SK-N-SH treated with all-trans-retinoic acid at 6 μM for 48 hours (cell line): ENCODE measurements at regions not wholly inside any gene's neighbourhood (a gene's known extent, or its start where the extent isn't known, plus 50 kb on each side); places are given as distances from the start of the nearest gene placed in this dataset.

Source experiments
- ATAC-seq: fragments of 200-7000 bp; cut with Tn5 transposase; 3 replicates; pipeline ENCODE4 v1.9.1; 2020; ENCODE audit warnings: mild to moderate bottlenecking, moderate library complexity
- ARNTL ChIP-seq: fragments of 450-650 bp; formaldehyde crosslinking; IDR thresholded peaks from 2 replicates; pipeline ENCODE4 v1.5.0; 2020; ENCODE audit warnings: low read depth, mild to moderate bottlenecking, moderate library complexity, borderline replicate concordance
- BACH2 ChIP-seq: fragments of 250-450 bp; sonication (Bioruptor Pico); IDR thresholded peaks from 2 replicates; pipeline ENCODE4 v1.9.0; 2021; ENCODE audit warnings: mild to moderate bottlenecking, borderline replicate concordance
- CSDC2 ChIP-seq: fragments of 250-450 bp; sonication (Bioruptor Pico); IDR thresholded peaks from 2 replicates; pipeline ENCODE4 v1.5.0; 2020; ENCODE audit warnings: mild to moderate bottlenecking, moderate library complexity
- ESRRG ChIP-seq: fragments of 250-450 bp; sonication (Bioruptor Pico); IDR thresholded peaks from 2 replicates; pipeline ENCODE4 v1.6.1; 2021; ENCODE audit warnings: mild to moderate bottlenecking
- GLIS3 ChIP-seq: fragments of 250-450 bp; sonication (Bioruptor Pico); IDR thresholded peaks from 2 replicates; pipeline ENCODE4 v1.5.0; 2020; ENCODE audit warnings: mild to moderate bottlenecking, moderate library complexity
- ISL1 ChIP-seq: fragments of 250-450 bp; sonication (Bioruptor Pico); IDR thresholded peaks from 2 replicates; pipeline ENCODE4 v2.1.2; 2022; ENCODE audit warnings: mild to moderate bottlenecking, moderate library complexity
- OSR1 ChIP-seq: fragments of 250-450 bp; sonication (Bioruptor Pico); IDR thresholded peaks from 2 replicates; pipeline ENCODE4 v1.8.0; 2022; ENCODE audit warnings: moderate library complexity, mild to moderate bottlenecking, inconsistent platforms
- PPARA ChIP-seq: fragments of 250-450 bp; sonication (Bioruptor Pico); IDR thresholded peaks from 2 replicates; pipeline ENCODE4 v1.5.0; 2020; ENCODE audit warnings: mild to moderate bottlenecking, borderline replicate concordance
- RARB ChIP-seq: fragments of 250-450 bp; sonication (Bioruptor Pico); IDR thresholded peaks from 2 replicates; pipeline ENCODE4 v1.8.0; 2021; ENCODE audit warnings: mild to moderate bottlenecking, moderate library complexity
- SNAI2 ChIP-seq: fragments of 250-450 bp; sonication (Bioruptor Pico); IDR thresholded peaks from 2 replicates; pipeline ENCODE4 v1.5.0; 2020; ENCODE audit warnings: mild to moderate bottlenecking, moderate library complexity
- TCF4 ChIP-seq: fragments of 250-450 bp; sonication (Bioruptor Pico); IDR thresholded peaks from 2 replicates; pipeline ENCODE4 v1.8.0; 2021; ENCODE audit warnings: mild to moderate bottlenecking, moderate library complexity, borderline replicate concordance
- TOX ChIP-seq: fragments of 250-450 bp; sonication (Bioruptor Pico); IDR thresholded peaks from 2 replicates; pipeline ENCODE4 v1.8.0; 2021; ENCODE audit warnings: mild to moderate bottlenecking, moderate library complexity, borderline replicate concordance
- ZC3H10 ChIP-seq: fragments of 250-450 bp; sonication (Bioruptor Pico); IDR thresholded peaks from 2 replicates; pipeline ENCODE4 v1.5.1; 2021; ENCODE audit warnings: mild to moderate bottlenecking, moderate library complexity
- ZFP3 ChIP-seq: fragments of 250-450 bp; sonication (Bioruptor Pico); IDR thresholded peaks from 2 replicates; pipeline ENCODE4 v1.5.0; 2020; ENCODE audit warnings: mild to moderate bottlenecking, moderate library complexity
- ZNF565 ChIP-seq: fragments of 450-650 bp; formaldehyde crosslinking; conservative IDR thresholded peaks from 2 replicates; pipeline ENCODE4 v1.5.0; 2020; ENCODE audit warnings: low read depth, mild to moderate bottlenecking, moderate library complexity
- ZNF70 ChIP-seq: fragments of 450-650 bp; formaldehyde crosslinking; IDR thresholded peaks from 2 replicates; pipeline ENCODE4 v1.5.0; 2020; ENCODE audit warnings: mild to moderate bottlenecking, moderate library complexity
- ZNF8 ChIP-seq: fragments of 450-650 bp; formaldehyde crosslinking; IDR thresholded peaks from 2 replicates; pipeline ENCODE4 v1.5.0; 2020; ENCODE audit warnings: mild to moderate bottlenecking, moderate library complexity
- TF ChIP-seq, protein P1 (sequence below): fragments of 250-450 bp; sonication (Bioruptor Pico); IDR thresholded peaks from 2 replicates; pipeline ENCODE4 v1.5.0; 2020; ENCODE audit warnings: mild to moderate bottlenecking, moderate library complexity
- TF ChIP-seq, protein P2 (sequence below): fragments of 250-450 bp; sonication (Bioruptor Pico); IDR thresholded peaks from 2 replicates; pipeline ENCODE4 v1.5.1; 2021; ENCODE audit warnings: mild to moderate bottlenecking, moderate library complexity
- TF ChIP-seq, protein P3 (sequence below): fragments of 250-450 bp; sonication (Bioruptor Pico); IDR thresholded peaks from 2 replicates; pipeline ENCODE4 v1.8.0; 2020; ENCODE audit warnings: mild to moderate bottlenecking, moderate library complexity, borderline replicate concordance
- TF ChIP-seq, protein P4 (sequence below): fragments of 250-450 bp; sonication (Bioruptor Pico); IDR thresholded peaks from 2 replicates; pipeline ENCODE4 v1.5.1; 2020; ENCODE audit warnings: low read depth, mild to moderate bottlenecking, moderate library complexity

DNA sequence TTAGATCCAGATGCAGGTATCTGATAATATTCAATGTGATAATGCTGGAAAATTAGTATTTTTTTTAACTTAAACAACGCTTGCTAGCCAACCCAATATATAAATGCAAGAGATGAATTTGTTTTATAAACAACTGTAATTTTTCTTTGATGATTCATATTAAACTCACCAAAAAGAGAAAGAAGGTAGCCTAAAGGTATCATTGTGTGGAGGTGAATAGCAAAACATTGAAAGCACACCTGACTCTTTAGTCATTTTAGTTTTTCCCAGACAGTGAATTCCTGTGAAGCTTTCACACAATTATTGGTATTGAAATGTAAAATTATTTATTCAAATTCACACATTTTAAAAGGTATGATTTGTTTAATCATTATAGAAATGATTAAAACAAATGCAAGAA, 424.0 kb downstream of the NR4A2 start:
- TF ChIP-seq PPARA (CRISPR knock-in tag) (no peak), SNAI2 (CRISPR knock-in tag) (no peak), ZNF70 (CRISPR knock-in tag) (no peak), ZFP3 (CRISPR knock-in tag) (no peak), ESRRG (CRISPR knock-in tag) (no peak), CSDC2 (CRISPR knock-in tag) (no peak), TOX (CRISPR knock-in tag) (no peak)
- TF ChIP-seq, protein P1, sequence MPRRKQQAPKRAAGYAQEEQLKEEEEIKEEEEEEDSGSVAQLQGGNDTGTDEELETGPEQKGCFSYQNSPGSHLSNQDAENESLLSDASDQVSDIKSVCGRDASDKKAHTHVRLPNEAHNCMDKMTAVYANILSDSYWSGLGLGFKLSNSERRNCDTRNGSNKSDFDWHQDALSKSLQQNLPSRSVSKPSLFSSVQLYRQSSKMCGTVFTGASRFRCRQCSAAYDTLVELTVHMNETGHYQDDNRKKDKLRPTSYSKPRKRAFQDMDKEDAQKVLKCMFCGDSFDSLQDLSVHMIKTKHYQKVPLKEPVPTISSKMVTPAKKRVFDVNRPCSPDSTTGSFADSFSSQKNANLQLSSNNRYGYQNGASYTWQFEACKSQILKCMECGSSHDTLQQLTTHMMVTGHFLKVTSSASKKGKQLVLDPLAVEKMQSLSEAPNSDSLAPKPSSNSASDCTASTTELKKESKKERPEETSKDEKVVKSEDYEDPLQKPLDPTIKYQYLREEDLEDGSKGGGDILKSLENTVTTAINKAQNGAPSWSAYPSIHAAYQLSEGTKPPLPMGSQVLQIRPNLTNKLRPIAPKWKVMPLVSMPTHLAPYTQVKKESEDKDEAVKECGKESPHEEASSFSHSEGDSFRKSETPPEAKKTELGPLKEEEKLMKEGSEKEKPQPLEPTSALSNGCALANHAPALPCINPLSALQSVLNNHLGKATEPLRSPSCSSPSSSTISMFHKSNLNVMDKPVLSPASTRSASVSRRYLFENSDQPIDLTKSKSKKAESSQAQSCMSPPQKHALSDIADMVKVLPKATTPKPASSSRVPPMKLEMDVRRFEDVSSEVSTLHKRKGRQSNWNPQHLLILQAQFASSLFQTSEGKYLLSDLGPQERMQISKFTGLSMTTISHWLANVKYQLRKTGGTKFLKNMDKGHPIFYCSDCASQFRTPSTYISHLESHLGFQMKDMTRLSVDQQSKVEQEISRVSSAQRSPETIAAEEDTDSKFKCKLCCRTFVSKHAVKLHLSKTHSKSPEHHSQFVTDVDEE (CRISPR knock-in tag), result no peak
- no peak for ATAC-seq

DNA sequence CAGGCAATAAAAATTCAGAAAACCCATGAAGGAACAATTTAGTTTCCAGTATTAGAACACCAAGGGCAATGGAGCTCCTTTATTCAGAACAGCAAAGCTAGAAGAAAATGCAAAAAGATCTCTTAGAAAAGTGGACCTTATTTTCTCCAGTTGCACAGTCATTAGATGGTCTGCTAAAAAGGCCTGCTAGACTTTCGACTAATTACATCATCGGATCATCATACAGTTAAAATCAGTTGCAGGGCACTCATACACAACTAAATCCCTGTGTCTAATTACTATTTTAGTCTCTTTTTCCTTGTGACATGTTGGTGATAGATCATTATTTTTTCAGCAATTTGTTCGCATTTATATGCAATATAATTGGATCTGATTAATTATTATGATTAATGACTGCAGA, 425.3 kb downstream of the NR4A2 start:
- TF ChIP-seq ZNF70 (CRISPR knock-in tag), result no peak
- TF ChIP-seq, protein P2, sequence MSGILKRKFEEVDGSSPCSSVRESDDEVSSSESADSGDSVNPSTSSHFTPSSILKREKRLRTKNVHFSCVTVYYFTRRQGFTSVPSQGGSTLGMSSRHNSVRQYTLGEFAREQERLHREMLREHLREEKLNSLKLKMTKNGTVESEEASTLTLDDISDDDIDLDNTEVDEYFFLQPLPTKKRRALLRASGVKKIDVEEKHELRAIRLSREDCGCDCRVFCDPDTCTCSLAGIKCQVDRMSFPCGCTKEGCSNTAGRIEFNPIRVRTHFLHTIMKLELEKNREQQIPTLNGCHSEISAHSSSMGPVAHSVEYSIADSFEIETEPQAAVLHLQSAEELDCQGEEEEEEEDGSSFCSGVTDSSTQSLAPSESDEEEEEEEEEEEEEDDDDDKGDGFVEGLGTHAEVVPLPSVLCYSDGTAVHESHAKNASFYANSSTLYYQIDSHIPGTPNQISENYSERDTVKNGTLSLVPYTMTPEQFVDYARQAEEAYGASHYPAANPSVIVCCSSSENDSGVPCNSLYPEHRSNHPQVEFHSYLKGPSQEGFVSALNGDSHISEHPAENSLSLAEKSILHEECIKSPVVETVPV, result no peak
- TF ChIP-seq RARB (CRISPR knock-in tag), result no peak
- TF ChIP-seq, all 23 proteins: peak for 0
- no peak for ATAC-seq

DNA sequence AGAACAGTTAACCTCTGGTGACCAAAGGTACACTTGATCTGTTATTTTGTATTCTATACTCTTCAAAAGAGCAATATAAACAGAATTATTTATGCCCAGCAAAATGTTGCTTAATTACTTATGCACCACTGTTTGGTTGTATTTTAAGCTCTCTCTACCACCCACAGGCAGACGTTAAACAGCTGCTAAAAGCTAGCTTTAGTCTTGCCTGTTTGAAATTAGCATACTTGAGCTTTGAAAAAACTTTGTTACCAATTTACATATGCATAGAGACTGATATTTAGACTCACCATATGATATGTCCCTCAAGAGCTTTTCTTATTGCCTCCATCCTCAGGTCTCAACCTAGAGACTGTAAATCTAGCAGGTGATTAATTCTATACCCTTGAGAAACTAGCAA, 426.9 kb downstream of the NR4A2 start:
- TF ChIP-seq ARNTL (no peak), SNAI2 (CRISPR knock-in tag) (no peak), TOX (CRISPR knock-in tag) (no peak), ESRRG (CRISPR knock-in tag) (no peak), BACH2 (CRISPR knock-in tag) (no peak)
- TF ChIP-seq, protein P3, sequence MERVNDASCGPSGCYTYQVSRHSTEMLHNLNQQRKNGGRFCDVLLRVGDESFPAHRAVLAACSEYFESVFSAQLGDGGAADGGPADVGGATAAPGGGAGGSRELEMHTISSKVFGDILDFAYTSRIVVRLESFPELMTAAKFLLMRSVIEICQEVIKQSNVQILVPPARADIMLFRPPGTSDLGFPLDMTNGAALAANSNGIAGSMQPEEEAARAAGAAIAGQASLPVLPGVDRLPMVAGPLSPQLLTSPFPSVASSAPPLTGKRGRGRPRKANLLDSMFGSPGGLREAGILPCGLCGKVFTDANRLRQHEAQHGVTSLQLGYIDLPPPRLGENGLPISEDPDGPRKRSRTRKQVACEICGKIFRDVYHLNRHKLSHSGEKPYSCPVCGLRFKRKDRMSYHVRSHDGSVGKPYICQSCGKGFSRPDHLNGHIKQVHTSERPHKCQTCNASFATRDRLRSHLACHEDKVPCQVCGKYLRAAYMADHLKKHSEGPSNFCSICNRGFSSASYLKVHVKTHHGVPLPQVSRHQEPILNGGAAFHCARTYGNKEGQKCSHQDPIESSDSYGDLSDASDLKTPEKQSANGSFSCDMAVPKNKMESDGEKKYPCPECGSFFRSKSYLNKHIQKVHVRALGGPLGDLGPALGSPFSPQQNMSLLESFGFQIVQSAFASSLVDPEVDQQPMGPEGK (CRISPR knock-in tag), result no peak
- TF ChIP-seq, protein P4, sequence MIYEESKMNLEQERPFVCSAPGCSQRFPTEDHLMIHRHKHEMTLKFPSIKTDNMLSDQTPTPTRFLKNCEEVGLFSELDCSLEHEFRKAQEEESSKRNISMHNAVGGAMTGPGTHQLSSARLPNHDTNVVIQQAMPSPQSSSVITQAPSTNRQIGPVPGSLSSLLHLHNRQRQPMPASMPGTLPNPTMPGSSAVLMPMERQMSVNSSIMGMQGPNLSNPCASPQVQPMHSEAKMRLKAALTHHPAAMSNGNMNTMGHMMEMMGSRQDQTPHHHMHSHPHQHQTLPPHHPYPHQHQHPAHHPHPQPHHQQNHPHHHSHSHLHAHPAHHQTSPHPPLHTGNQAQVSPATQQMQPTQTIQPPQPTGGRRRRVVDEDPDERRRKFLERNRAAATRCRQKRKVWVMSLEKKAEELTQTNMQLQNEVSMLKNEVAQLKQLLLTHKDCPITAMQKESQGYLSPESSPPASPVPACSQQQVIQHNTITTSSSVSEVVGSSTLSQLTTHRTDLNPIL, result no peak
- no peak for ATAC-seq

DNA sequence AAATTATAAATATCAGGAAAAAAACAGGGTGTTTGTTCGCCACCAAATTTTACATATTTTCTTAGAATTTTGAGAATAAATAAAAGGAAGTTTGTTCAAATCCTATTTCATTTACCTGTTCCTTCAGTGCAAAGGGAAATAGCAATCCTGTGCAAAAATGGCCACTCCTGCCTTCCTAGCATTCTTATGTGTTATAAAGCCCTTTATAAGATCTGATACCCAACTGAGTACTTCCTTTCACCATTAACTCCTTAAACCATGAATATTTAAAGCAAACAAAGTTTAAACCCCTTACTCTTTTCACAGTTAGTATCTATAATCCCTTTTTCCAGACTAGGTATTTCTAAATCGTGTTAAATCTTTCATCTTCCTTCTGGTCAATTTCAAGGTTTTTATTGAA, 427.8 kb downstream of the NR4A2 start:
- no peak for ATAC-seq
- no peak for TF ChIP-seq ZNF565
- TF ChIP-seq, protein P4, result no peak
- no peak for TF ChIP-seq PPARA (CRISPR knock-in tag)
- TF ChIP-seq ESRRG (CRISPR knock-in tag), result no peak
- TF ChIP-seq SNAI2 (CRISPR knock-in tag), result no peak
- TF ChIP-seq BACH2 (CRISPR knock-in tag), result no peak
- TF ChIP-seq ZNF70 (CRISPR knock-in tag), result no peak
- TF ChIP-seq, protein P3 (CRISPR knock-in tag), result no peak
- TF ChIP-seq ZFP3 (CRISPR knock-in tag), result no peak
- TF ChIP-seq OSR1 (CRISPR knock-in tag), result no peak
- TF ChIP-seq TCF4 (CRISPR knock-in tag), result no peak
- TF ChIP-seq ZC3H10 (CRISPR knock-in tag), result no peak
- TF ChIP-seq ZNF8 (CRISPR knock-in tag), result no peak
- no peak for TF ChIP-seq ISL1 (CRISPR knock-in tag)
- no peak for TF ChIP-seq ARNTL
- TF ChIP-seq, protein P1 (CRISPR knock-in tag), result no peak
- no peak for TF ChIP-seq RARB (CRISPR knock-in tag)
- TF ChIP-seq GLIS3 (CRISPR knock-in tag), result no peak
